HG03135 (cell line): ENCODE measurements at regions not wholly inside any gene's neighbourhood (a gene's known extent, or its start where the extent isn't known, plus 50 kb on each side); places are given as distances from the start of the nearest gene placed in this dataset.
"Not testable (repeated sequence)": the region's sequence is repeated elsewhere in the genome, so short reads cannot be mapped to it uniquely, and the experiment has no call there.

Experiments used
- ATAC-seq: cut with Tn5 transposase; IDR thresholded peaks from one replicate; pipeline ENCODE4 v1.9.1; 2021; ENCODE audit warnings: mild to moderate bottlenecking, moderate library complexity; ENCODE audit not compliant: unreplicated experiment

DNA sequence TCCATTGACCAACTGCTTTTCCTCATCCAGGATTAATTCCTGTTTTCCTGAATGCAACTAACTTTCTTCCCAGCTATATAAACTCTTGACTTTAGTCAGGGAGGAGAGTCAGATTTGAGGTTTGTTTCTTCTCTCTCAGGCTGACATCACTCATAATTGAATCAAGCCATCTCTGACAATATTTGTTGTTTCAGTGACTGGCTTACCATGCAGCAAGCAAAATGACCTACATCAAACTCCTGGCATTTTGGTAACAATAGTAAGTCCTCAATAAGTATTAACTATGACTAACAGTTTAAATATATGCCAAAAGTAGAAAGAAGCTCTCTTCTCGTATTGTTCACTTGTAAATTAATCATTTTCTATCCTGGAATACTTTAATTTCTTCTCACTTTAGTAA, 625.7 kb upstream of the KCND2 start:
- ATAC-seq: no peak

- ATAC-seq: not testable (repeated sequence)
Observed at GRCh38 chr7:119648752-119649151, 624.2 kb upstream of the KCND2 start.

DNA sequence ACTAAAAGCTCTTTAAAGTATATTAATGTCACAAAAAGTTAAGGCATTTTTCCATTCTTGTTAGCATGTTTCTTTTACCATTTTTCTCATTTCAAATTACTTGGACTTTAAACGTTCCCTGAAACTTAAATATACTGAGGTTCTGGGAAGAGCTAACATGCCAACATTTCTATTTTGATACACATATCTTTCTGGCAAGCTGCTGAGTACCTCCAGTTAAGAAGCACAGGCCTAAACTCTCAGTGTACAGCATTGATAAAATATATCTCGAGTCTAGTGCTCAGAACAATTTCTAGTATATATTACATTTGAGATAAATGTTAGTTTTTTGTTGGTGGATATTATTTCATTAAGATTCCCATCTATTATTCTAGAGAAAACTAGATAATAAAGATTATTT, 612.9 kb upstream of the KCND2 start:
- no peak for ATAC-seq

GRCh38 chr7:119664601-119665000, 608.4 kb upstream of the KCND2 start:
- no peak for ATAC-seq

DNA sequence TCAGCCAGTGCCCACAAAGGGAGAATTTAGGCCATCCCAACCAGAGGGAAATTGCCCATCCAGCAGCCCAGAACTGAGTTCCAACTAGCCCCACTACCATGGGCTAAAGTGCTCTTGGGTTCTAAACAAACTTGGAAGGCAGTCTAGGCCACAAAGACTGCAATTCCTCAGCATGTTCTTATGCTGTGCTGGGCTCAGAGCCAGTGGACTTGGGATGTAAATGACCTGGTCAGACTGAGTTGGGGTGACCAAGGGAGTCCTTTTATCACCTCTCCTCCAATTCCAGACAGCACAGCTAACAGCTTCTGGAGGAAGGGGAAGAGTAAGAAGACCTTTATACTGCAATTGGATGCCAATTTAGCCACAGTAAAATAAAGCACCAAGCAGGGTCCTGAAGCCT, 607.2 kb upstream of the KCND2 start:
- ATAC-seq: no peak

DNA sequence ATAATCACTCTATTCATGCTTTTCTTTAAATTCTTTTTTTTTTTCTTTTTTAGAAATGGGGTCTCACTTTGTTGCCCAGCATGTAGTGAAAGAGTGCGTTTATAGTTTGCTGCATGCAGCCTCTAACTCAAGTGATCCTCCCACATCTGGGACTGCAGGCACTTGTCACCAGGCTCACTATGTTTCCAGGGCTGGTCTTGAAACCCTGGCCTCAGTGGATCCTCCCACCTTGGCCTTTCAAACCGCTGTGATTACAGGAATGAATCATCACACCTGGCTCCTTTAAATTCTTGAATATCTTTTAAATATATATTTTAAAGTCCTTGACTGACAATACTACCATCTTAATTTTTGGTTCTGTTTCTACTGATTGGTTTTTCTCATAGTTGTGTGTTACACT, 591.6 kb upstream of the KCND2 start:
- no peak for ATAC-seq

- ATAC-seq: no peak
Observed at GRCh38 chr7:119684763-119685162, 588.2 kb upstream of the KCND2 start.

DNA sequence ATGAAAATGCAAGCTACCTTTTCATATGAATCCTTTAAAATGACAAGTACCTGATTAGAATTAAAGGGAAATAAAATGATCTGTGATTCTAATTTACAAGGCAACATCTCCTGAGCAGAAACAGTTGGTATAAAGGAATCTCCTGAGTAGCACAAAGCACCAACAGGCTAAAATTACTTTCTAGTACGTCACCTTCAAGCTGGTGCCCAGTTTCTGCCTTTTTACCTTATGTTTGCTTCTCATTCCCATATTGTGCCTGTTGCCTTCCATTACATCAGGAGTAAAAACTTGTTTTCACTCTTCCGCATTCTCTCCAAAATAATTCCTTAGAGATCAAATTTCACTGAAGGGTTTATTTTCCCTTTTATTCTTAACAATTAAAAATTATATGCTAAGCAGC, 587.1 kb upstream of the KCND2 start:
- no peak for ATAC-seq

DNA sequence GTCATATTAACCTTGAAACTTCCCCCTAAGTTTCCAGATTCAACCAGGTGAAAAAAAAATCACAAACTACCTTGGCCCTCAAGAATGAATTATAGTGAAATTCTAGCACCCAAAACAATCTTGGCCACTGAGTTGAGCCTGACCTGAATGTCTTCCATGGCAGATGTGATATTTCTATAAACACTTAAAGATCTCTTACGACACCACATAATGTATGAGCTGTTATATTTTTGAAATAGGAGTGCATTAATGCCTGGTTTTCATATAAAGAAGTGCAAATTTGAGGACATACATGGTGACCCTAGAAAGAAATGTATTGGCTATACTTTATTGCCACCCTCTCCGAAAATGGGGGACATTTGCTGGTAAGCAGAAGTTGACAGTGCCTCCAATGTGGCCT, 584.1 kb upstream of the KCND2 start:
- no peak for ATAC-seq

DNA sequence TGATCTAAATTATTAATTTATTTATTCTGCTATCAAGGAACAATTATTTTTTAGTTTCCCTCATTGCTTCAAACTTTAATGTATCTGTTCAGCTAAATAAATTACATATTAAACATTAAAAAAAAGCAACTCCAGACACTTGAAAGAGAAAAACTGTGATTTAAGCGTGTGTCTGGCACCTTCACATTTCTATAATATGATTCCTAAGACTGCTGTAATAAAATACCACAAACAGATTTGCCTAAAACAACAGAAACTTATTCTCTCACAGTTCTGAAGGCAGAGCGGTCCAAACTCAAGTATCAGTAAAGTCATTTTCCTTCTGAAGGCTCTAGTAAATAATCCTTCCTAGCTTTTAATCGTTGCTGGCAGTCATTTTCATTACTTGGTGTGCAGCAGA, 580.4 kb upstream of the KCND2 start:
- ATAC-seq: no peak

- no peak for ATAC-seq
Observed at GRCh38 chr7:119694506-119694905, 578.5 kb upstream of the KCND2 start.

GRCh38 chr7:119696336-119696735, 576.6 kb upstream of the KCND2 start:
- no peak for ATAC-seq

DNA sequence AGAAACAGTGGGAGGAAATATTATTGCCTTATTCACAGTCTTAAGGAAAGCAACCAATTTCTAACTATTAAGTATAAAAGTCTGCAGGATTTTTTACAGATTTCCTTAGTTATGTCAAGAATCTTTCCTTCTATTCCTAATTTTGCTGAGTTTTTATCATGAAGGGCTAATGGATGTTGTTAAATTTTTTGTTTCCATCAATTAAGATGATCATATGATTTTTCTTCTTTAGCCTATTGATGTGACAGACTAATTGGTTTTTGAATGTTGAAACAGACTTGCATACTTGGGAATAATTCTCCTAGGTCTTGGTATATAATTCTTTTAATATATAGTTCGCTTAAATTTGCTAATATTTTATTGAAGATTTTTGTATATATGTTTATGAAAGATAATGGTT, 569.1 kb upstream of the KCND2 start:
- ATAC-seq: no peak

GRCh38 chr7:119706608-119707007, 566.4 kb upstream of the KCND2 start:
- ATAC-seq: no peak

DNA sequence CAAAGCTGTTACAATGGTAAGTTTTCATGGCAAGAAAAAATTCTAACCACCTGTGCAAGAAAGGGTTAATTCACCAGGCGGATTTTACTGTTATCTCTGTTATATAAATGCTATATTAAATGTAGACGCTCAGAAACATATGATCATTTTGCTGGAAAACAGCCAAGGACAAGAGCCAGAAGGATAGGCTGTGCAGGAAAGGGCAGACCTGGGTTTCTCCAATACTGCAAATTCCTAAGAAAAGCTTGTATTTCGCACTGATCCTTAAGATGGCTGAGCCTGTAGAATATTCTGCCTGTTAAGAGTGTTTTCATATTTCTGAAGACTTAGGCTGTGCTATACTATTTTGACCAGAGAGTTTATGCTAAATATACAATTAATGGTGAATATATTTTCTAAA, 564.1 kb upstream of the KCND2 start:
- no peak for ATAC-seq

GRCh38 chr7:119711104-119711503, 561.9 kb upstream of the KCND2 start:
- ATAC-seq: no peak

GRCh38 chr7:119712886-119713462, 560.0 kb upstream of the KCND2 start:
- ATAC-seq: no peak

DNA sequence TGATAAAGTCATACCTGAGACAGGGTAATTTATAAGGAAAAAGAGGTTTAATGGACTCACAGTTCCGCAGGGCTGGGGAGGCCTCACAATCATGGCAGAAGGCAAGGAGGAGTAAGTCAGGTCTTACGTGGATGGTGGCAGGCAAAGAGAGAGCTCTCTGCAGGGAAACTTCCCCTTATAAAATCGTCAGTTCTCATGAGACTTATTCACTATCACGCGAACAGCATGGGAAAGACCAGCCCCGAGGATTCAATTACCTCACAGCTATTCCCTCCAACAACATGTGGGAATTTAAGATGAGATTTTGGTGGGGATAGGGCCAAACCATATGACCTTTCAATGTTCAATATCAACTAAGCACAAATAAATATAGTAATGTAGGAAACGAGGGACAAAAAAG, 559.4 kb upstream of the KCND2 start:
- ATAC-seq: no peak

DNA sequence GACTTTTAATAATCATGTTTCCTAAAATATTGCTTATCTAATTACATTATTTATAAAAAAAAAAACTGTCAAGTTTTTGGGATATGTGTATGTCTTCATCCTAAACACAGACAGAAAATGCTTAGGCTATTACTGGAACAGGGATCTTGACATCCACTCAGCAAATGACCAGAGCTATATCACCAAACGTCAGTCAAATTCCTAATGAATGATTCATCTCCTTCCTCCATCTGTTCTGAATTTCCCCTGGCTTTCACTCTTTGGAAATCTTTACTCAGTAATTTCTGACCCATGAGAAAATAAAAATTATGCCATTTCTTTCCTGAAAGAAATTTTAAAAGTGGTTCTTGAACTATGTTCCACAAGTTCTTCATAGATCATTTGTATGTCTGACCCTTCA, 552.4 kb upstream of the KCND2 start:
- ATAC-seq: no peak

DNA sequence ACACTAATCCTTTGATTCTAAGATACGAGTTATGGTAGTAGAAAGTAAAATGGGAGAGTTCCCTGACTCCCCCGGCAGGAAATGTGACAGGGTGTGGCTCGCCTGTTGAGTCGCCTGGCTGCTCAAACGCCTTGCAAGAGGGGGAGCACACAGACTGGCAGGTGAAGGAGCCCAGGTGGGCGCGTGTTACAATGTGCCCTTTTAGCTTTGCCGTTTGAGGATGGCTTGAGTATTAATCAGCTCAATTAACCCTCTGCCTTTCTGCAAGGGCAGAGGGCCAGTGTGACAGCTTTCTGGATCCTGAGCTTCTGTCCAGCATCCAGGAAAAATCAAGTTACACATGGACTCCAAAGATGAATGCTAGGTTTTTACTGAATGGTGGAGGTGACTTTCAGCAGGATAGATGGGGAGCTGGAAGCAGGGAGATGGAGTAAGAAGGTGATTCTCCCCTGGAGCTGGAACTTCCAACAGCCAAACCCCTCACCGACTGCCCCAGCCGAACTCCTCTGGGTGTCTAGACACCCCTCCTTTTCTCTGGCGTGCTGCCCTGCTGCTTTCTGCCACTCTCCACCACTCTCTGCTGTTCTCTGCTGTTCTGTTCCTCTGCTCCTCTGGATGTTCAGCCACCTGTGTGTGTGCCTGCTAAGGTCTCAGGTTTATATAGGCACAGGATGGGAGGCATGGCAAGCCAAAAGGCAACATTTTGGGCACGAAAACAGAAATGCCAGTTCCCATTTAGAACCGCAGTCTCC, 548.8 kb upstream of the KCND2 start:
- no peak for ATAC-seq

GRCh38 chr7:119733127-119733879, 539.7 kb upstream of the KCND2 start:
- no peak for ATAC-seq

GRCh38 chr7:119737390-119737789, 535.6 kb upstream of the KCND2 start:
- ATAC-seq: no peak
